ENCODE measurements at regions not wholly inside any gene's neighbourhood (a gene's known extent, or its start where the extent isn't known, plus 50 kb on each side); places are given as distances from the start of the nearest gene placed in this dataset.

GRCh38 chr13:58097831-58098230 is 466.3 kb downstream of the PCDH17 start:
- H2AFZ ChIP-seq (ENCODE audit: low read depth), result no peak overlapping the region
- no peaks in the 10 kb centered on the region for H3K36me3 ChIP-seq (replicated peaks in 1 of 2; ENCODE audit: control insufficient read depth in 1 of 2, insufficient read depth in 2 of 2, low read length in 1 of 2)
- no peaks in the 10 kb centered on the region for H3K9me3 ChIP-seq
- H3K9me2 ChIP-seq, result no peaks in the 10 kb centered on the region
- no peak overlapping the region for H3K4me2 ChIP-seq
- CTCF ChIA-PET, result no interaction called here
- no peaks in the 10 kb centered on the region for H4K20me1 ChIP-seq (ENCODE audit: insufficient read depth)
- H3F3A ChIP-seq (replicated peaks; ENCODE audit: insufficient read depth), result no peaks in the 10 kb centered on the region
- no peak overlapping the region for H3K9ac ChIP-seq
- no peaks in the 10 kb centered on the region for H3K4me1 ChIP-seq (ENCODE audit: control insufficient read depth in 1 of 2, insufficient read depth in 2 of 2, low read depth in 1 of 2, low read length in 1 of 2)
- 7% methylated on average over 1 of the region's 1 CpG for WGBS (ENCODE audit: low lambda C conversion rate)
- POLR2A ChIA-PET, result no interaction called here
- no peak overlapping the region for H3K4me3 ChIP-seq (ENCODE audit: low read depth in 2 of 2, low read length in 1 of 2)
- H3K79me2 ChIP-seq (ENCODE audit: insufficient read depth), result no peaks in the 10 kb centered on the region
- TF ChIP-seq FOSL2 (IDR thresholded peaks at IDR 0.05; ENCODE audit: borderline replicate concordance, low read depth) (no peak), EZH2phosphoT487 (IDR thresholded peaks at IDR 0.05; ENCODE audit: borderline replicate concordance, low read depth) (no peak), GABPA (IDR thresholded peaks at IDR 0.05; ENCODE audit: low read depth) (no peak), USF2 (IDR thresholded peaks at IDR 0.05; ENCODE audit: borderline replicate concordance, low read depth, low read length) (no peak), EP300 (IDR thresholded peaks at IDR 0.05; ENCODE audit: borderline replicate concordance in 1 of 2, low read depth in 1 of 2, low read length in 1 of 2) (no peak), RXRA (IDR thresholded peaks at IDR 0.05; ENCODE audit: borderline replicate concordance, low read depth) (no peak), FOXJ3 (CRISPR knock-in tag; IDR thresholded peaks at IDR 0.05) (no peak)
- no peak overlapping the region for H3K27ac ChIP-seq (ENCODE audit: low read depth in 2 of 2, low read length in 1 of 2)
- no peaks in the 10 kb centered on the region for H3K27me3 ChIP-seq (ENCODE audit: insufficient read depth)
- no peak for DNase-seq

- H3K36me3 ChIP-seq (replicated peaks in 1 of 2; ENCODE audit: control insufficient read depth in 1 of 2, insufficient read depth in 2 of 2, low read length in 1 of 2), result no peaks in the 10 kb centered on the region
- H3K27ac ChIP-seq (ENCODE audit: low read depth in 2 of 2, low read length in 1 of 2), result no peak overlapping the region
- WGBS (ENCODE audit: low lambda C conversion rate), result 0% methylated on average over 1 of the region's 1 CpG
- no peak for DNase-seq
- H3F3A ChIP-seq (replicated peaks; ENCODE audit: insufficient read depth), result no peaks in the 10 kb centered on the region
- no peak for TF ChIP-seq FOSL2 (IDR thresholded peaks at IDR 0.05; ENCODE audit: borderline replicate concordance, low read depth)
- TF ChIP-seq TEAD4 (IDR thresholded peaks at IDR 0.05; ENCODE audit: borderline replicate concordance, insufficient read depth), result no peak
- no peak for TF ChIP-seq EP300 (IDR thresholded peaks at IDR 0.05; ENCODE audit: borderline replicate concordance in 1 of 2, low read depth in 1 of 2, low read length in 1 of 2)
- no peaks in the 10 kb centered on the region for H3K27me3 ChIP-seq (ENCODE audit: insufficient read depth)
- no peak overlapping the region for H3K4me2 ChIP-seq
- H3K4me1 ChIP-seq (ENCODE audit: control insufficient read depth in 1 of 2, insufficient read depth in 2 of 2, low read depth in 1 of 2, low read length in 1 of 2), result no peaks in the 10 kb centered on the region
- no peaks in the 10 kb centered on the region for H3K79me2 ChIP-seq (ENCODE audit: insufficient read depth)
- no peak overlapping the region for H3K9ac ChIP-seq
- no peaks in the 10 kb centered on the region for H3K9me3 ChIP-seq
- H2AFZ ChIP-seq (ENCODE audit: low read depth), result no peak overlapping the region
- H4K20me1 ChIP-seq (ENCODE audit: insufficient read depth), result no peaks in the 10 kb centered on the region
- ChIA-PET CTCF (no interaction called here), POLR2A (no interaction called here)
- H3K4me3 ChIP-seq (ENCODE audit: low read depth in 2 of 2, low read length in 1 of 2), result no peak overlapping the region
- H3K9me2 ChIP-seq, result no peaks in the 10 kb centered on the region
Observed at GRCh38 chr13:58119351-58119750, 487.8 kb downstream of the PCDH17 start.

GRCh38 chr13:58119804-58120203 is 488.3 kb downstream of the PCDH17 start:
- Histone ChIP-seq H3K27ac (ENCODE audit: low read depth in 2 of 2, low read length in 1 of 2) (no peak overlapping the region), H3K4me3 (ENCODE audit: low read depth in 2 of 2, low read length in 1 of 2) (no peak overlapping the region), H3K79me2 (ENCODE audit: insufficient read depth) (no peaks in the 10 kb centered on the region), H3K9me2 (no peaks in the 10 kb centered on the region), H3K9me3 (no peaks in the 10 kb centered on the region), H3K27me3 (ENCODE audit: insufficient read depth) (no peaks in the 10 kb centered on the region), H3K4me2 (no peak overlapping the region), H4K20me1 (ENCODE audit: insufficient read depth) (no peaks in the 10 kb centered on the region), H3K4me1 (ENCODE audit: control insufficient read depth in 1 of 2, insufficient read depth in 2 of 2, low read depth in 1 of 2, low read length in 1 of 2) (no peaks in the 10 kb centered on the region), H2AFZ (ENCODE audit: low read depth) (no peak overlapping the region), H3K36me3 (replicated peaks in 1 of 2; ENCODE audit: control insufficient read depth in 1 of 2, insufficient read depth in 2 of 2, low read length in 1 of 2) (no peaks in the 10 kb centered on the region), H3F3A (replicated peaks; ENCODE audit: insufficient read depth) (no peaks in the 10 kb centered on the region), H3K9ac (no peak overlapping the region)
- DNase-seq, result no peak
- CTCF ChIA-PET, result no interaction called here
- WGBS (ENCODE audit: low lambda C conversion rate), result 25% methylated on average over 2 of the region's 2 CpGs
- POLR2A ChIA-PET, result no interaction called here
- TF ChIP-seq FOXJ3 (CRISPR knock-in tag; IDR thresholded peaks at IDR 0.05) (no peak), FOSL2 (IDR thresholded peaks at IDR 0.05; ENCODE audit: borderline replicate concordance, low read depth) (no peak), JUND (IDR thresholded peaks at IDR 0.05) (no peak), ELF1 (IDR thresholded peaks at IDR 0.05) (no peak), RFX5 (IDR thresholded peaks at IDR 0.05; ENCODE audit: low read length) (no peak), GABPA (IDR thresholded peaks at IDR 0.05; ENCODE audit: low read depth) (no peak), RAD21 (IDR thresholded peaks at IDR 0.05; ENCODE audit: low read length) (no peak), ZBTB33 (IDR thresholded peaks at IDR 0.05; ENCODE audit: borderline replicate concordance, low read depth) (no peak), TAF1 (IDR thresholded peaks at IDR 0.05; ENCODE audit: borderline replicate concordance, low read depth, low read length) (no peak), SMC3 (IDR thresholded peaks at IDR 0.05; ENCODE audit: low read depth, low read length) (no peak)
